HCT116 (cell line): ENCODE measurements at regions not wholly inside any gene's neighbourhood (a gene's known extent, or its start where the extent isn't known, plus 50 kb on each side); places are given as distances from the start of the nearest gene placed in this dataset.
"Not testable (repeated sequence)": the region's sequence is repeated elsewhere in the genome, so short reads cannot be mapped to it uniquely, and the experiment has no call there.

Source experiments
- ATAC-seq: fragments of 200-7000 bp; cut with Tn5 transposase; 2 replicates; pipeline ENCODE4 v1.9.1; 2020; ENCODE audit warnings: mild to moderate bottlenecking, moderate library complexity
- BruUV-seq: library from RNA; stranded (reverse); fragments of 400-500 nt; replicated peaks from 2 replicates; lab custom pipeline; 2021; lab: Mats Ljungman, UMichigan
- CTCF ChIA-PET: fragments of 300-600 bp; sonication (Branson Sonifier 250); formaldehyde crosslinking; loops from one replicate; lab custom pipeline; 2021; ENCODE audit warnings: antibody characterized with exemption; lab: Charles Lee
- POLR2A ChIA-PET: fragments of 300-600, 350-600 bp; sonication (Branson Sonifier 250); formaldehyde crosslinking; loops from one replicate; lab custom pipeline; 2021; ENCODE audit warnings: antibody characterized with exemption; lab: Charles Lee
- RAD21 ChIA-PET, 2 experiments: fragments of 300-600 bp; sonication (Branson Sonifier 250); formaldehyde crosslinking; loops; one replicate each; lab custom pipeline; 2023; ENCODE audit warnings: low total read pairs in 2 of 2; ENCODE audit not compliant: uncharacterized antibody in 2 of 2, unreplicated experiment in 2 of 2, low non-redundant PET in 1 of 2; lab: Charles Lee
- DNase-seq: peaks from one replicate; pipeline ENCODE4 v3.0.0-alpha.2; 2010; ENCODE audit warnings: low read depth, low spot score
- H2AFZ ChIP-seq: fragments of 200-600 bp; shearing (Covaris generic), sonication (generic); 2 replicates; pipeline ENCODE4 v1.6.1; 2017; ENCODE audit warnings: low read depth, mixed run types, mixed read lengths, antibody characterized with exemption, low read length; ENCODE audit not compliant: poor library complexity, severe bottlenecking
- H3K27ac ChIP-seq: 2 replicates; pipeline ENCODE4 v1.5.1; 2012; ENCODE audit warnings: low read depth, low read length
- H3K27me3 ChIP-seq: fragments of 200-600 bp; sonication (generic); 2 replicates; pipeline ENCODE4 v1.6.1; 2016; ENCODE audit warnings: mixed run types, low read length, mixed read lengths; ENCODE audit not compliant: insufficient read depth
- H3K36me3 ChIP-seq, 2 experiments: fragments of 200-500 bp in 1 of 2; fragments of 200-600 bp in 1 of 2; sonication (Bioruptor generic) in 1 of 2; sonication (generic) in 1 of 2; 2 replicates each; pipeline versions ENCODE4 v1.5.1 to v1.6.1; 2014 to 2016; ENCODE audit warnings: low read length in 2 of 2, inconsistent platforms in 1 of 2, mixed read lengths in 1 of 2, mixed run types in 1 of 2; ENCODE audit not compliant: insufficient read depth in 2 of 2, control insufficient read depth in 1 of 2
- H3K4me1 ChIP-seq, 2 experiments: fragments of 200-600 bp in 1 of 2; sonication (generic) in 1 of 2; 2 replicates each; pipeline versions ENCODE4 v1.5.1 to v1.6.1; 2012 to 2017; ENCODE audit warnings: low read length in 2 of 2, inconsistent platforms in 1 of 2, mild to moderate bottlenecking in 1 of 2, mixed read lengths in 1 of 2, mixed run types in 1 of 2, moderate library complexity in 1 of 2; ENCODE audit not compliant: insufficient read depth in 2 of 2, control insufficient read depth in 1 of 2
- H3K4me2 ChIP-seq: fragments of 200-600 bp; sonication (generic); 2 replicates; pipeline ENCODE4 v1.6.1; 2017; ENCODE audit warnings: mixed run types, low read length, mixed read lengths
- H3K4me3 ChIP-seq, 2 experiments: fragments of 200-600 bp in 1 of 2; sonication (generic) in 1 of 2; replicated peaks in 1 of 2; 2 replicates each; pipeline ENCODE4 v1.5.1; 2011 to 2016; ENCODE audit warnings: low read length in 2 of 2, control low read depth in 1 of 2, low read depth in 1 of 2, mild to moderate bottlenecking in 1 of 2, mixed read lengths in 1 of 2, mixed run types in 1 of 2
- H3K79me2 ChIP-seq: fragments of 200-600 bp; sonication (generic); 2 replicates; pipeline ENCODE4 v1.6.1; 2017; ENCODE audit warnings: mild to moderate bottlenecking, mixed run types, low read length, moderate library complexity, mixed read lengths; ENCODE audit not compliant: insufficient read depth
- H3K9ac ChIP-seq: fragments of 200-600 bp; sonication (generic); 2 replicates; pipeline ENCODE4 v1.6.1; 2016; ENCODE audit warnings: low read length, mixed read lengths
- H3K9me2 ChIP-seq: fragments of 200-600 bp; sonication (generic), shearing (Covaris generic); 2 replicates; pipeline ENCODE4 v1.6.1; 2017; ENCODE audit warnings: mixed run types, mild to moderate bottlenecking, moderate library complexity; ENCODE audit not compliant: insufficient read depth
- H3K9me3 ChIP-seq, 2 experiments: fragments of 200-500 bp in 1 of 2; fragments of 200-600 bp in 1 of 2; sonication (Bioruptor generic) in 1 of 2; sonication (generic) in 1 of 2; 2 replicates each; pipeline ENCODE4 v1.6.1; 2014 to 2017; ENCODE audit warnings: low read length in 2 of 2, mixed read lengths in 2 of 2, inconsistent platforms in 1 of 2, low read depth in 1 of 2, mild to moderate bottlenecking in 1 of 2, mixed run types in 1 of 2, moderate library complexity in 1 of 2; ENCODE audit not compliant: control insufficient read depth in 1 of 2, insufficient read depth in 1 of 2
- H4K20me1 ChIP-seq: fragments of 200-600 bp; sonication (generic), shearing (Covaris generic); 2 replicates; pipeline ENCODE4 v1.6.1; 2017; ENCODE audit warnings: mixed run types, mild to moderate bottlenecking, moderate library complexity; ENCODE audit not compliant: insufficient read depth
- CBX3 ChIP-seq: IDR thresholded peaks from 2 replicates; pipeline ENCODE4 v1.6.1; 2012; ENCODE audit warnings: low read depth
- CEBPB ChIP-seq: IDR thresholded peaks from 2 replicates; pipeline ENCODE4 v1.6.1; 2012; ENCODE audit warnings: low read depth
- CTCF ChIP-seq, 3 experiments: fragments of 200-600 bp in 1 of 3; sonication (generic) in 1 of 3; IDR thresholded peaks in 2 of 3; conservative IDR thresholded peaks in 1 of 3; 2 replicates each; pipeline ENCODE4 v1.5.1; 2012 to 2017; ENCODE audit warnings: low read depth in 2 of 3, low read length in 2 of 3, antibody characterized with exemption in 1 of 3, borderline replicate concordance in 1 of 3, control low read depth in 1 of 3, mild to moderate bottlenecking in 1 of 3, mixed read lengths in 1 of 3, mixed run types in 1 of 3, moderate library complexity in 1 of 3; ENCODE audit not compliant: insufficient read depth in 1 of 3
- FOSL1 ChIP-seq: IDR thresholded peaks from 2 replicates; pipeline ENCODE4 v1.6.1; 2012; ENCODE audit warnings: low read depth
- POLR2AphosphoS5 ChIP-seq: IDR thresholded peaks from 2 replicates; pipeline ENCODE4 v1.6.1; 2011; ENCODE audit warnings: mild to moderate bottlenecking, low read depth, low read length, moderate library complexity
- SIN3A ChIP-seq: IDR thresholded peaks from 2 replicates; pipeline ENCODE4 v1.6.1; 2012; ENCODE audit warnings: low read depth
- SP1 ChIP-seq: IDR thresholded peaks from 2 replicates; pipeline ENCODE4 v1.6.1; 2012; ENCODE audit warnings: low read depth
- SRF ChIP-seq: IDR thresholded peaks from 2 replicates; pipeline ENCODE4 v1.6.1; 2012; ENCODE audit warnings: low read depth
- TCF7L2 ChIP-seq: IDR thresholded peaks from 2 replicates; pipeline ENCODE4 v1.7.0; 2011; ENCODE audit warnings: borderline replicate concordance, inconsistent platforms; ENCODE audit not compliant: insufficient read depth, insufficient read length; ENCODE audit errors: extremely low read depth
- intact Hi-C: fragments of 100-400 bp; cut with micrococcal nuclease; formaldehyde crosslinking; loops from 2 replicates; pipeline ENCODE4 v1.10.0; 2022
- TF ChIP-seq, protein P1 (sequence below): IDR thresholded peaks from 2 replicates; pipeline ENCODE4 v1.6.1; 2012
- TF ChIP-seq, protein P2 (sequence below): IDR thresholded peaks from 2 replicates; pipeline ENCODE4 v1.6.1; 2012
- TF ChIP-seq, protein P3 (sequence below): IDR thresholded peaks from 2 replicates; pipeline ENCODE4 v1.6.1; 2012; ENCODE audit warnings: low read depth

GRCh38 chr5:115452083-115452482 lies 92.5 kb downstream of the FEM1C start (continued):
- TF ChIP-seq CTCF (IDR thresholded peaks at IDR 0.05 in 2 of 3, conservative IDR thresholded peaks at IDR 0.05 in 1 of 3; ENCODE audit: borderline replicate concordance in 1 of 3, insufficient read depth in 1 of 3, low read depth in 2 of 3, low read length in 2 of 3) (no peak), CEBPB (no peak)
- TF ChIP-seq, protein P1, sequence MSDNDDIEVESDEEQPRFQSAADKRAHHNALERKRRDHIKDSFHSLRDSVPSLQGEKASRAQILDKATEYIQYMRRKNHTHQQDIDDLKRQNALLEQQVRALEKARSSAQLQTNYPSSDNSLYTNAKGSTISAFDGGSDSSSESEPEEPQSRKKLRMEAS = no peak

- POLR2A ChIA-PET = no interaction called here
- no peak overlapping the region for H3K9ac ChIP-seq
- H3K36me3 ChIP-seq = no peaks in the 10 kb centered on the region
Measured at GRCh38 chr5:115450741-115451140, 93.8 kb downstream of the FEM1C start.

GRCh38 chr5:115448630-115449029 lies 95.9 kb downstream of the FEM1C start:
- POLR2A ChIA-PET, H3K36me3 ChIP-seq, H3K4me1 ChIP-seq, H3K4me2 ChIP-seq, H3K9ac ChIP-seq, DNase-seq, H3K4me3 ChIP-seq, H3K27ac ChIP-seq, ATAC-seq, CTCF ChIA-PET, H3K9me2 ChIP-seq, RAD21 ChIA-PET, H2AFZ ChIP-seq, intact Hi-C loops, H3K79me2 ChIP-seq, BruUV-seq, H4K20me1 ChIP-seq, H3K9me3 ChIP-seq, H3K27me3 ChIP-seq: not testable (repeated sequence)

More at GRCh38 chr5:115450741-115451140, 93.8 kb downstream of the FEM1C start:
- H3K4me3 ChIP-seq = no peak overlapping the region
- no peak for TF ChIP-seq CBX3
- no peak for TF ChIP-seq FOSL1
- TF ChIP-seq SP1 = no peak
- TF ChIP-seq SIN3A = no peak
- TF ChIP-seq, protein P2, sequence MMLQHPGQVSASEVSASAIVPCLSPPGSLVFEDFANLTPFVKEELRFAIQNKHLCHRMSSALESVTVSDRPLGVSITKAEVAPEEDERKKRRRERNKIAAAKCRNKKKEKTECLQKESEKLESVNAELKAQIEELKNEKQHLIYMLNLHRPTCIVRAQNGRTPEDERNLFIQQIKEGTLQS = no peak
- TF ChIP-seq SRF = no peak
- TF ChIP-seq POLR2AphosphoS5 = no peak
- TF ChIP-seq, protein P3, sequence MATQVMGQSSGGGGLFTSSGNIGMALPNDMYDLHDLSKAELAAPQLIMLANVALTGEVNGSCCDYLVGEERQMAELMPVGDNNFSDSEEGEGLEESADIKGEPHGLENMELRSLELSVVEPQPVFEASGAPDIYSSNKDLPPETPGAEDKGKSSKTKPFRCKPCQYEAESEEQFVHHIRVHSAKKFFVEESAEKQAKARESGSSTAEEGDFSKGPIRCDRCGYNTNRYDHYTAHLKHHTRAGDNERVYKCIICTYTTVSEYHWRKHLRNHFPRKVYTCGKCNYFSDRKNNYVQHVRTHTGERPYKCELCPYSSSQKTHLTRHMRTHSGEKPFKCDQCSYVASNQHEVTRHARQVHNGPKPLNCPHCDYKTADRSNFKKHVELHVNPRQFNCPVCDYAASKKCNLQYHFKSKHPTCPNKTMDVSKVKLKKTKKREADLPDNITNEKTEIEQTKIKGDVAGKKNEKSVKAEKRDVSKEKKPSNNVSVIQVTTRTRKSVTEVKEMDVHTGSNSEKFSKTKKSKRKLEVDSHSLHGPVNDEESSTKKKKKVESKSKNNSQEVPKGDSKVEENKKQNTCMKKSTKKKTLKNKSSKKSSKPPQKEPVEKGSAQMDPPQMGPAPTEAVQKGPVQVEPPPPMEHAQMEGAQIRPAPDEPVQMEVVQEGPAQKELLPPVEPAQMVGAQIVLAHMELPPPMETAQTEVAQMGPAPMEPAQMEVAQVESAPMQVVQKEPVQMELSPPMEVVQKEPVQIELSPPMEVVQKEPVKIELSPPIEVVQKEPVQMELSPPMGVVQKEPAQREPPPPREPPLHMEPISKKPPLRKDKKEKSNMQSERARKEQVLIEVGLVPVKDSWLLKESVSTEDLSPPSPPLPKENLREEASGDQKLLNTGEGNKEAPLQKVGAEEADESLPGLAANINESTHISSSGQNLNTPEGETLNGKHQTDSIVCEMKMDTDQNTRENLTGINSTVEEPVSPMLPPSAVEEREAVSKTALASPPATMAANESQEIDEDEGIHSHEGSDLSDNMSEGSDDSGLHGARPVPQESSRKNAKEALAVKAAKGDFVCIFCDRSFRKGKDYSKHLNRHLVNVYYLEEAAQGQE = no peak
- no peak for TF ChIP-seq TCF7L2
- TF ChIP-seq, all 23 proteins: peak for 0
- Histone ChIP-seq H4K20me1 (no peaks in the 10 kb centered on the region), H2AFZ (peak overlapping the region; percentile 68), H3K9me3 (no peaks in the 10 kb centered on the region), H3K9me2 (no peaks in the 10 kb centered on the region), H3K4me1 (peaks cover 0 to 18% of the 10 kb centered on the region in 2 experiments; a peak in 1 of 4 replicates), H3K27ac (no peak overlapping the region), H3K4me2 (no peak overlapping the region), H3K79me2 (no peaks in the 10 kb centered on the region), H3K27me3 (no peaks in the 10 kb centered on the region)
- CTCF ChIA-PET = no interaction called here
- DNase-seq (no peak), ATAC-seq (no peak)
- RAD21 ChIA-PET = no interaction called here
- BruUV-seq = no TSS peak
- intact Hi-C loops = no loop called here
